ENCODE measurements at regions not wholly inside any gene's neighbourhood (a gene's known extent, or its start where the extent isn't known, plus 50 kb on each side); places are given as distances from the start of the nearest gene placed in this dataset.

DNA sequence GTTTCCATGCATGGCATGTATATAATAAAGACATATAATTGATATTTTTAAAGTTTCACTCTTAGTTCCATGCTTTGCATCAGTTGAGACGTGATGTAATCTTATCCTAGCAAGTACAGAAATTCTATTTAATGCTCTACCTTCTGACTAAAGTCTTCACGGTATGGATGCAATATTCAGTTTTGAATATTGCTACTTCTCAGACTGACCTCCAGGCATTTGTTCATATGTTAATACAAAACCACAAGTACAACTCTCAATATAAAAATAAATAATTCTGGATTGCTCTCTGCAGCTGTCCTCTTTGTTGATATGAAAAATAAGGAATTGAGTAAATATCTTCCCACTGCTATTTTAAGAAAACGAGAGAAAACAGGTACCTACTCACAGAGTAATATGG lies 309.8 kb upstream of the HAND2 start:
- H2AFZ ChIP-seq (ENCODE audit: low read depth) = no peak overlapping the region
- H3K27me3 ChIP-seq (ENCODE audit: insufficient read depth, low read depth) = no peaks in the 10 kb centered on the region
- no peak overlapping the region for H3K4me3 ChIP-seq (IDR thresholded peaks at IDR 0.05; ENCODE audit: insufficient read depth, low read depth, low read length)
- no peaks in the 10 kb centered on the region for H3K79me2 ChIP-seq (ENCODE audit: insufficient read depth, low read depth)
- TF ChIP-seq, protein P1, sequence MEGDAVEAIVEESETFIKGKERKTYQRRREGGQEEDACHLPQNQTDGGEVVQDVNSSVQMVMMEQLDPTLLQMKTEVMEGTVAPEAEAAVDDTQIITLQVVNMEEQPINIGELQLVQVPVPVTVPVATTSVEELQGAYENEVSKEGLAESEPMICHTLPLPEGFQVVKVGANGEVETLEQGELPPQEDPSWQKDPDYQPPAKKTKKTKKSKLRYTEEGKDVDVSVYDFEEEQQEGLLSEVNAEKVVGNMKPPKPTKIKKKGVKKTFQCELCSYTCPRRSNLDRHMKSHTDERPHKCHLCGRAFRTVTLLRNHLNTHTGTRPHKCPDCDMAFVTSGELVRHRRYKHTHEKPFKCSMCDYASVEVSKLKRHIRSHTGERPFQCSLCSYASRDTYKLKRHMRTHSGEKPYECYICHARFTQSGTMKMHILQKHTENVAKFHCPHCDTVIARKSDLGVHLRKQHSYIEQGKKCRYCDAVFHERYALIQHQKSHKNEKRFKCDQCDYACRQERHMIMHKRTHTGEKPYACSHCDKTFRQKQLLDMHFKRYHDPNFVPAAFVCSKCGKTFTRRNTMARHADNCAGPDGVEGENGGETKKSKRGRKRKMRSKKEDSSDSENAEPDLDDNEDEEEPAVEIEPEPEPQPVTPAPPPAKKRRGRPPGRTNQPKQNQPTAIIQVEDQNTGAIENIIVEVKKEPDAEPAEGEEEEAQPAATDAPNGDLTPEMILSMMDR (conservative IDR thresholded peaks at IDR 0.05; ENCODE audit: low read depth, low read length) = no peak
- no peaks in the 10 kb centered on the region; the same call in 1 of the 2 replicates for H3K36me3 ChIP-seq (ENCODE audit: insufficient read depth)
- H3K9ac ChIP-seq = no peak overlapping the region
- H4K20me1 ChIP-seq (ENCODE audit: insufficient read depth) = no peaks in the 10 kb centered on the region
- H3K4me1 ChIP-seq (ENCODE audit: low read depth, poor library complexity, severe bottlenecking) = no peaks in the 10 kb centered on the region
- H3K4me2 ChIP-seq = no peak overlapping the region
- no peak overlapping the region for H3K27ac ChIP-seq

DNA sequence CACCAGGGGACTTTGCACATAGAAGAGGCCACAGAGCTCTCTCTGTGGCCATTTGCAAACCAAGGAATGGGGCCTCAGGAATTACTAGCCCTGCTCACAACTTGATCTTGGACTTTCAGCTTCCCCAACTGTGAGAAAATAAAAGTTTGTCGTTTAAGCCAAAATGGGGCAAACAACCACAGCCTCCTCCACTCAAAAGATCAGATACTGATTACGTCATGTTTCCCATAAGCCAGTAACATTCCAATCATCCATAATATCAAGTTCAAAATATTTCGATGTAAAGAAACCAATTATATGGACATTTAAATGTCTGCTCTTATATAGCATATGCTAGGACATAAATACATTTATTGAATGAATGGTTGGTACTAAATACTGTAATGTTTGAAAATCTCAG lies 307.5 kb upstream of the HAND2 start:
- H3K4me1 ChIP-seq (ENCODE audit: low read depth, poor library complexity, severe bottlenecking) = no peaks in the 10 kb centered on the region
- H2AFZ ChIP-seq (ENCODE audit: low read depth) = no peak overlapping the region
- no peaks in the 10 kb centered on the region for H3K79me2 ChIP-seq (ENCODE audit: insufficient read depth, low read depth)
- TF ChIP-seq, protein P1 (conservative IDR thresholded peaks at IDR 0.05; ENCODE audit: low read depth, low read length) = no peak
- H3K4me2 ChIP-seq = no peak overlapping the region
- no peak overlapping the region for H3K4me3 ChIP-seq (IDR thresholded peaks at IDR 0.05; ENCODE audit: insufficient read depth, low read depth, low read length)
- no peaks in the 10 kb centered on the region for H4K20me1 ChIP-seq (ENCODE audit: insufficient read depth)
- H3K27me3 ChIP-seq (ENCODE audit: insufficient read depth, low read depth) = no peaks in the 10 kb centered on the region
- H3K36me3 ChIP-seq (ENCODE audit: insufficient read depth) = no peaks in the 10 kb centered on the region; the same call in 1 of the 2 replicates
- H3K9ac ChIP-seq = no peak overlapping the region
- H3K27ac ChIP-seq = no peak overlapping the region

DNA sequence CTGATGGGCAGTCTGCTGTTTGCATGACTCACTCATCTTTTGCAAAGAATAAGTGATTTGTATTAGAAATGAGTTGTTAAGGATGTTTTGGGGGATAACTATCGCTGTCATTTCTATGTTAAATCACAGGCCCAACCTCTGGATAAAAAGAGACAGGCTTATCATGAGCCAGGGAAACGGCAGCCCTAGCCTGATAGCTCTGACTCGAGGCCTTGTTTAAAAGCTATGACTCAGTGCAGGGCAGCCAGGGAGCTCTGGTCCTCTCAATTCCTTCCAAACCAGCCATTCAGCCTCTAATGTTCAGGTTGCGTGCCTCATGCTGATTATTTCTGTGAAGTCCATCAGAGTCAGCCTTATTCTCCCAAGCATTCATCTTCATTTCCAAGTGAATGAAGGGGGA lies 305.9 kb upstream of the HAND2 start:
- Histone ChIP-seq H3K4me1 (ENCODE audit: low read depth, poor library complexity, severe bottlenecking) (no peaks in the 10 kb centered on the region), H3K4me2 (no peak overlapping the region), H2AFZ (ENCODE audit: low read depth) (no peak overlapping the region), H4K20me1 (ENCODE audit: insufficient read depth) (no peaks in the 10 kb centered on the region), H3K4me3 (IDR thresholded peaks at IDR 0.05; ENCODE audit: insufficient read depth, low read depth, low read length) (no peak overlapping the region), H3K9ac (no peak overlapping the region), H3K27ac (no peak overlapping the region), H3K27me3 (ENCODE audit: insufficient read depth, low read depth) (no peaks in the 10 kb centered on the region), H3K79me2 (ENCODE audit: insufficient read depth, low read depth) (no peaks in the 10 kb centered on the region), H3K36me3 (ENCODE audit: insufficient read depth) (no peaks in the 10 kb centered on the region; the same call in 1 of the 2 replicates)
- TF ChIP-seq, protein P1 (conservative IDR thresholded peaks at IDR 0.05; ENCODE audit: low read depth, low read length) = no peak

DNA sequence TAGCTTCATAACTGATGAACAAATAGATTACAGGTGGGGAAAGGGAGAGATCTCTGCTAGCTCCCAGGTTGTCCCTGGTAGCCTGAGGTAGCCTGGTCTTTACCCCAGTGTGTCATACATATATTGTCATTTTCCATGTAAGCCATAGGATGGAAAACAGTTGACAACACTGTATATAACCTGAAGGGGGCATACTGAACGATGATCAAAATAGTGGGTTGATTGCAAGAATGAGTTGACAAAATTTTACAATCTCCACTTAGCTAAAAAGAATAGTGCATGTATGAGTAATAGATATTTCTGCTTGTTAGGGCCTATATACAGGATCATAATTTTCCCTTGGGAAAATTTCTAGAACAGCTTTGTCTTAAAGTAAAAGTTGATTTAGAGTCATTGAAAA lies 304.1 kb upstream of the HAND2 start:
- Histone ChIP-seq H3K27me3 (ENCODE audit: insufficient read depth, low read depth) (no peaks in the 10 kb centered on the region), H3K79me2 (ENCODE audit: insufficient read depth, low read depth) (no peaks in the 10 kb centered on the region), H3K4me1 (ENCODE audit: low read depth, poor library complexity, severe bottlenecking) (no peaks in the 10 kb centered on the region), H3K36me3 (ENCODE audit: insufficient read depth) (no peaks in the 10 kb centered on the region; the same call in 1 of the 2 replicates), H4K20me1 (ENCODE audit: insufficient read depth) (no peaks in the 10 kb centered on the region), H3K9ac (no peak overlapping the region), H3K4me2 (no peak overlapping the region), H2AFZ (ENCODE audit: low read depth) (no peak overlapping the region), H3K4me3 (IDR thresholded peaks at IDR 0.05; ENCODE audit: insufficient read depth, low read depth, low read length) (no peak overlapping the region), H3K27ac (no peak overlapping the region)
- TF ChIP-seq, protein P1 (conservative IDR thresholded peaks at IDR 0.05; ENCODE audit: low read depth, low read length) = no peak; the same call in 1 of the 2 replicates
